ENCODE measurements at regions not wholly inside any gene's neighbourhood (a gene's known extent, or its start where the extent isn't known, plus 50 kb on each side); places are given as distances from the start of the nearest gene placed in this dataset.

GRCh38 chr14:105709281-105710118 is 183.1 kb downstream of the TMEM121 start:
- Histone ChIP-seq H2AFZ (ENCODE audit: low read depth, low read length) (no peak overlapping the region), H3K4me1 (ENCODE audit: insufficient read depth, low read length) (no peaks in the 10 kb centered on the region), H3K79me2 (ENCODE audit: insufficient read depth, low read length) (no peaks in the 10 kb centered on the region), H3K27ac (ENCODE audit: low read depth, low read length) (no peak overlapping the region), H4K20me1 (ENCODE audit: insufficient read depth, low read length) (no peaks in the 10 kb centered on the region), H3K36me3 (ENCODE audit: insufficient read depth, low read length) (no peaks in the 10 kb centered on the region), H3K27me3 (ENCODE audit: insufficient read depth, low read length) (no peaks in the 10 kb centered on the region), H3K9me3 (ENCODE audit: insufficient read depth, low read depth, low read length) (peaks cover 8% of the 10 kb centered on the region), H3K4me3 (ENCODE audit: insufficient read depth, low read depth, low read length) (no peak overlapping the region), H3K4me2 (ENCODE audit: low read length) (no peak overlapping the region), H3K9ac (ENCODE audit: low read length) (no peak overlapping the region)
- Mint-ChIP-seq H3K9me3 (ENCODE audit: unreplicated experiment) (peaks cover 9% of the 10 kb centered on the region), H3K4me1 (ENCODE audit: low read depth, unreplicated experiment) (no peaks in the 10 kb centered on the region), H3K27ac (ENCODE audit: unreplicated experiment) (no peak overlapping the region), H3K27me3 (ENCODE audit: low read depth, unreplicated experiment) (no peaks in the 10 kb centered on the region), H3K4me3 (ENCODE audit: unreplicated experiment) (no peak overlapping the region), H3K36me3 (ENCODE audit: low read depth, unreplicated experiment) (no peaks in the 10 kb centered on the region)
- no peak for DNase-seq (ENCODE audit: low read depth)
- TF ChIP-seq EZH2 (IDR thresholded peaks at IDR 0.05; ENCODE audit: insufficient read depth, low read length) (no peak), CTCF (IDR thresholded peaks at IDR 0.05; ENCODE audit: insufficient read depth, low read depth, low read length) (no peak)
- no peak for FAIRE-seq

GRCh38 chr14:105710119-105711043 is 184.0 kb downstream of the TMEM121 start:
- no peak for DNase-seq (ENCODE audit: low read depth)
- Mint-ChIP-seq H3K27me3 (ENCODE audit: low read depth, unreplicated experiment) (no peaks in the 10 kb centered on the region), H3K36me3 (ENCODE audit: low read depth, unreplicated experiment) (no peaks in the 10 kb centered on the region), H3K9me3 (ENCODE audit: unreplicated experiment) (peaks cover 9% of the 10 kb centered on the region), H3K4me1 (ENCODE audit: low read depth, unreplicated experiment) (no peaks in the 10 kb centered on the region), H3K4me3 (ENCODE audit: unreplicated experiment) (no peak overlapping the region), H3K27ac (ENCODE audit: unreplicated experiment) (no peak overlapping the region)
- Histone ChIP-seq H3K4me1 (ENCODE audit: insufficient read depth, low read length) (no peaks in the 10 kb centered on the region), H3K4me3 (ENCODE audit: insufficient read depth, low read depth, low read length) (no peak overlapping the region), H3K27ac (ENCODE audit: low read depth, low read length) (no peak overlapping the region), H3K9me3 (ENCODE audit: insufficient read depth, low read depth, low read length) (peaks cover 8% of the 10 kb centered on the region), H3K36me3 (ENCODE audit: insufficient read depth, low read length) (no peaks in the 10 kb centered on the region), H3K9ac (ENCODE audit: low read length) (no peak overlapping the region), H4K20me1 (ENCODE audit: insufficient read depth, low read length) (no peaks in the 10 kb centered on the region), H3K4me2 (ENCODE audit: low read length) (no peak overlapping the region), H3K79me2 (ENCODE audit: insufficient read depth, low read length) (no peaks in the 10 kb centered on the region), H3K27me3 (ENCODE audit: insufficient read depth, low read length) (no peaks in the 10 kb centered on the region), H2AFZ (ENCODE audit: low read depth, low read length) (no peak overlapping the region)
- no peak for TF ChIP-seq CTCF (IDR thresholded peaks at IDR 0.05; ENCODE audit: insufficient read depth, low read depth, low read length)
- no peak for TF ChIP-seq EZH2 (IDR thresholded peaks at IDR 0.05; ENCODE audit: insufficient read depth, low read length)
- FAIRE-seq = no peak
